HEK293T (cell line): ENCODE measurements at regions not wholly inside any gene's neighbourhood (a gene's known extent, or its start where the extent isn't known, plus 50 kb on each side); places are given as distances from the start of the nearest gene placed in this dataset.
A peak's percentile ranks its signal among the peaks of the same experiment; 100 is the strongest.

Source experiments
- CTCF ChIA-PET: fragments of 350-600 bp; formaldehyde crosslinking; extraction: SDS; loops from one replicate; lab custom pipeline; 2021; ENCODE audit warnings: antibody characterized with exemption, inconsistent platforms; lab: Yijun Ruan, JAX
- POLR2A ChIA-PET: fragments of 350-600 bp; formaldehyde crosslinking; extraction: SDS; loops from one replicate; lab custom pipeline; 2020; ENCODE audit warnings: antibody characterized with exemption, inconsistent platforms; lab: Yijun Ruan, JAX
- DNase-seq: peaks from one replicate; pipeline ENCODE4 v3.0.0; 2012; ENCODE audit warnings: mixed read lengths; ENCODE audit errors: extremely low spot score
- ARNT ChIP-seq: fragments of 450-650 bp; IDR thresholded peaks from 2 replicates; pipeline ENCODE4 v1.6.1; 2017; ENCODE audit warnings: mild to moderate bottlenecking
- BHLHE40 ChIP-seq: fragments of 450-650 bp; IDR thresholded peaks from 2 replicates; pipeline ENCODE4 v1.6.1; 2016; ENCODE audit warnings: mild to moderate bottlenecking, moderate library complexity, borderline replicate concordance
- CTBP1 ChIP-seq: fragments of 450-650 bp; IDR thresholded peaks from 2 replicates; pipeline ENCODE4 v1.6.1; 2016; ENCODE audit warnings: borderline replicate concordance
- ELF4 ChIP-seq: fragments of 450-650 bp; IDR thresholded peaks from 2 replicates; pipeline ENCODE4 v1.6.1; 2017; ENCODE audit warnings: antibody characterized with exemption
- FOXA1 ChIP-seq: fragments of 450-650 bp; IDR thresholded peaks from 2 replicates; pipeline ENCODE4 v1.6.1; 2016; ENCODE audit warnings: mild to moderate bottlenecking
- FOXK2 ChIP-seq: fragments of 450-650 bp; IDR thresholded peaks from 2 replicates; pipeline ENCODE4 v1.6.1; 2016; ENCODE audit warnings: mild to moderate bottlenecking
- FOXM1 ChIP-seq: fragments of 450-650 bp; IDR thresholded peaks from 2 replicates; pipeline ENCODE4 v1.6.1; 2017; ENCODE audit warnings: mild to moderate bottlenecking, borderline replicate concordance
- HDGF ChIP-seq: fragments of 450-650 bp; IDR thresholded peaks from 2 replicates; pipeline ENCODE4 v1.6.1; 2017; ENCODE audit warnings: antibody characterized with exemption, borderline replicate concordance
- L3MBTL2 ChIP-seq: fragments of 450-650 bp; conservative IDR thresholded peaks from 2 replicates; pipeline ENCODE4 v1.6.1; 2016; ENCODE audit warnings: mild to moderate bottlenecking
- LEF1 ChIP-seq: fragments of 450-650 bp; IDR thresholded peaks from 2 replicates; pipeline ENCODE4 v1.6.1; 2017; ENCODE audit warnings: mild to moderate bottlenecking, borderline replicate concordance
- NFRKB ChIP-seq: fragments of 450-650 bp; IDR thresholded peaks from 2 replicates; pipeline ENCODE4 v1.6.1; 2016; ENCODE audit warnings: mild to moderate bottlenecking, moderate library complexity
- PKNOX1 ChIP-seq: fragments of 450-650 bp; IDR thresholded peaks from 2 replicates; pipeline ENCODE4 v1.6.1; 2016
- SP1 ChIP-seq: fragments of 450-650 bp; IDR thresholded peaks from 2 replicates; pipeline ENCODE4 v1.6.1; 2017
- SUZ12 ChIP-seq: fragments of 450-650 bp; IDR thresholded peaks from 2 replicates; pipeline ENCODE4 v1.6.1; 2016; ENCODE audit warnings: mild to moderate bottlenecking
- TARDBP ChIP-seq: fragments of 450-650 bp; IDR thresholded peaks from 2 replicates; pipeline ENCODE4 v1.6.1; 2016
- ZNF384 ChIP-seq: fragments of 450-650 bp; IDR thresholded peaks from 2 replicates; pipeline ENCODE4 v1.6.1; 2016

GRCh38 chr1:88068407-88068960 lies 615.6 kb upstream of the PKN2 start:
- TF ChIP-seq ELF4: no peak
- TF ChIP-seq ZNF384: no peak
- TF ChIP-seq SUZ12: no peak
- no peak for TF ChIP-seq SP1
- TF ChIP-seq FOXK2: no peak
- TF ChIP-seq BHLHE40: no peak
- TF ChIP-seq LEF1: no peak
- no peak for TF ChIP-seq FOXA1
- no peak for TF ChIP-seq HDGF
- TF ChIP-seq ARNT: no peak
- no peak for TF ChIP-seq NFRKB
- TF ChIP-seq TARDBP: no peak
- TF ChIP-seq FOXM1: no peak
- ChIA-PET POLR2A (no interaction called here), CTCF (no interaction called here)
- no peak for DNase-seq

- ChIA-PET POLR2A (no interaction called here), CTCF (no interaction called here)
- no peak for DNase-seq
- TF ChIP-seq L3MBTL2 (no peak), FOXA1 (no peak), TARDBP (no peak), NFRKB (no peak)
Measured at GRCh38 chr1:88070956-88071355, 613.1 kb upstream of the PKN2 start.

- ChIA-PET CTCF (no interaction called here), POLR2A (no interaction called here)
- no peak for DNase-seq
- TF ChIP-seq BHLHE40: no peak
- TF ChIP-seq HDGF: no peak
- TF ChIP-seq SUZ12: no peak
- TF ChIP-seq FOXA1: no peak
- TF ChIP-seq TARDBP: no peak
- no peak for TF ChIP-seq FOXK2
- TF ChIP-seq ZNF384: no peak
- TF ChIP-seq CTBP1: no peak
Measured at GRCh38 chr1:88074661-88075060, 609.4 kb upstream of the PKN2 start.

DNA sequence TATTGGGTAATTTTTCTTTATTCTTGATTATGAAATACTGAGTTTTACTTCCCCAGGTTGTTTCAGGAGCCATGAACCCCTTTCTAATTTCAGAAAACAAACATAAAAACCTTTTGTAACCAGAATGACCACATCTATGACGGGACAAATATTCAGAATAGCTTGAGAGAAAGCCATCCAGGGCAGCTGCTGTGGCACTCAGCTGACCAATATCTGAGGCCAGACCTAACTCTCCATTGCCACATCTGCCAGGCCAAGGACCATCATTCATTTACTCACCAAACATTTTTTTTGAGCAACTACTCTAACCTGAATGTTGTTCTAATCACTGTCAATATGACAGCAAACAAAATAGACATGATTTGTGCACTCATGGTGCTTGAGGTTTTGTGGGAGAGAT lies 608.3 kb upstream of the PKN2 start:
- DNase-seq: no peak
- CTCF ChIA-PET: no interaction called here
- TF ChIP-seq ELF4 (no peak), HDGF (no peak), CTBP1 (no peak), LEF1 (no peak), PKNOX1 (no peak)
- POLR2A ChIA-PET: no interaction called here

DNA sequence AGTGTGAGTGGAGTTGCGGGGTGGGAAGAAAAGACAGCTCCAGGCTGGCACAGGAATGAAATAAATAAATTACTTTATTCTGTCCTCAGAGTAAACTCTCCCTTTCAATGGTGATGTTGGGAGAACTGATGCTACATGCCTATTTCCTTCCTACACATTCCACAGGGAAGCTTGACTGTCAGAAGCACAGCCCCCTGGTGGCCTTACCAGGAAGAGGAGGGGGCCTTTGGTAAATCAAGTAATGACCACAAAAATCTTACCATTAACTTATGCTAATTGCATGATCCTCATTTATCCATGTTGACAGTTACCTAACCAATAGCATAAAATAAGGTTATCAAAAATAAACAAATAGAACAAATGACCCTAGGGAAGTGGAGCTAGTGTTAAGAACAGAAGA lies 605.0 kb upstream of the PKN2 start:
- ChIA-PET CTCF (interaction anchor here (0.6 to 1.3 kb wide), 8 partner anchors 9 to 840 kb away, joined by 3 read pairs; no protein-coding TSS in a partner anchor), POLR2A (no interaction called here)
- peak; percentile 45 for DNase-seq
- TF ChIP-seq SP1 (no peak), TARDBP (no peak), FOXA1 (no peak), NFRKB (no peak), ZNF384 (no peak)

GRCh38 chr1:88080875-88081274 lies 603.2 kb upstream of the PKN2 start:
- DNase-seq: no peak
- POLR2A ChIA-PET: no interaction called here
- TF ChIP-seq LEF1: no peak
- TF ChIP-seq ELF4: no peak
- no peak for TF ChIP-seq CTBP1
- TF ChIP-seq L3MBTL2: no peak
- no peak for TF ChIP-seq SP1
- TF ChIP-seq ZNF384: no peak
- TF ChIP-seq FOXK2: no peak
- TF ChIP-seq TARDBP: no peak
- TF ChIP-seq FOXA1: no peak
- TF ChIP-seq SUZ12: no peak
- no peak for TF ChIP-seq PKNOX1
- TF ChIP-seq FOXM1: no peak
- TF ChIP-seq NFRKB: no peak
- TF ChIP-seq HDGF: no peak
- CTCF ChIA-PET: no interaction called here

DNA sequence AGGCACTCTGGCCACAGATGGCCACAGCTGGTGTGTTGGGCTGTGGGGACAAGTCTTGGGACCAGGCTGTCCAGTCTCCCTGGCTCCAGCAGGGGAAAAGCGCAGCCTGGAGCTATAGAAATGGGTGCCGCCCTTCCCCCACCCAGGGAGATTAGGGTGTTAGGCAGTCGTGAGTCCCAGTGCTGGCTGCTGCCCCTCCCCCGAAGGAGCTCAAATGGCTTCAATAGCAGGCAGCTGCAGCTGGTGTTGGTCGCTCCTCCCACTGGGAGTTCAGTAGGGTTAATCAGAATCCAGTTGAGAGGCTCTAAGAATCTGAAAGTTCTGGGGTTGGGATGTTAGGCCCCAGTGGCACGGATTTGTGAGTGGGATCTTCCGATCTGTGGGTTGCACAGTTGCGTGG lies 595.6 kb upstream of the PKN2 start:
- CTCF ChIA-PET: no interaction called here
- no peak for DNase-seq
- POLR2A ChIA-PET: no interaction called here
- TF ChIP-seq ELF4 (no peak), ARNT (no peak), LEF1 (no peak), BHLHE40 (no peak), HDGF (no peak), FOXM1 (no peak), FOXK2 (no peak), ZNF384 (no peak), CTBP1 (no peak), TARDBP (no peak), SUZ12 (no peak), FOXA1 (no peak)

GRCh38 chr1:88089961-88090360 lies 594.1 kb upstream of the PKN2 start:
- CTCF ChIA-PET: interaction anchor here (0.8 kb wide), 1 partner anchor 68 kb away, joined by 4 read pairs; no protein-coding TSS in a partner anchor
- POLR2A ChIA-PET: no interaction called here
- no peak for TF ChIP-seq FOXM1
- TF ChIP-seq CTBP1: no peak
- no peak for TF ChIP-seq L3MBTL2
- 0 out of 2 replicates have a peak, but pooled peaks have one; percentile 4 for TF ChIP-seq PKNOX1
- no peak for TF ChIP-seq ELF4
- TF ChIP-seq FOXA1: no peak

More at GRCh38 chr1:88089961-88090360, 594.1 kb upstream of the PKN2 start:
- no peak for DNase-seq
